PC-9 (cell line): ENCODE measurements at regions not wholly inside any gene's neighbourhood (a gene's known extent, or its start where the extent isn't known, plus 50 kb on each side); places are given as distances from the start of the nearest gene placed in this dataset.
"Not testable (repeated sequence)": the region's sequence is repeated elsewhere in the genome, so short reads cannot be mapped to it uniquely, and the experiment has no call there.

Experiments used
- EZH2 ChIP-seq: fragments of 200-600 bp; sonication (generic); IDR thresholded peaks from 2 replicates; pipeline ENCODE4 v1.8.0; 2017; ENCODE audit warnings: antibody characterized with exemption, low read depth
- TF ChIP-seq, protein P1 (sequence below): fragments of 200-600 bp; sonication (generic); conservative IDR thresholded peaks from 2 replicates; pipeline ENCODE4 v1.6.1; 2017; ENCODE audit warnings: mixed run types, antibody characterized with exemption, mild to moderate bottlenecking, moderate library complexity

GRCh38 chr5:92610435-92610834 is 970.6 kb downstream of the NR2F1-AS1 start:
- TF ChIP-seq, protein P1, sequence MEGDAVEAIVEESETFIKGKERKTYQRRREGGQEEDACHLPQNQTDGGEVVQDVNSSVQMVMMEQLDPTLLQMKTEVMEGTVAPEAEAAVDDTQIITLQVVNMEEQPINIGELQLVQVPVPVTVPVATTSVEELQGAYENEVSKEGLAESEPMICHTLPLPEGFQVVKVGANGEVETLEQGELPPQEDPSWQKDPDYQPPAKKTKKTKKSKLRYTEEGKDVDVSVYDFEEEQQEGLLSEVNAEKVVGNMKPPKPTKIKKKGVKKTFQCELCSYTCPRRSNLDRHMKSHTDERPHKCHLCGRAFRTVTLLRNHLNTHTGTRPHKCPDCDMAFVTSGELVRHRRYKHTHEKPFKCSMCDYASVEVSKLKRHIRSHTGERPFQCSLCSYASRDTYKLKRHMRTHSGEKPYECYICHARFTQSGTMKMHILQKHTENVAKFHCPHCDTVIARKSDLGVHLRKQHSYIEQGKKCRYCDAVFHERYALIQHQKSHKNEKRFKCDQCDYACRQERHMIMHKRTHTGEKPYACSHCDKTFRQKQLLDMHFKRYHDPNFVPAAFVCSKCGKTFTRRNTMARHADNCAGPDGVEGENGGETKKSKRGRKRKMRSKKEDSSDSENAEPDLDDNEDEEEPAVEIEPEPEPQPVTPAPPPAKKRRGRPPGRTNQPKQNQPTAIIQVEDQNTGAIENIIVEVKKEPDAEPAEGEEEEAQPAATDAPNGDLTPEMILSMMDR: not testable (repeated sequence)
- TF ChIP-seq EZH2: not testable (repeated sequence)
